ENCODE measurements at regions not wholly inside any gene's neighbourhood (a gene's known extent, or its start where the extent isn't known, plus 50 kb on each side); places are given as distances from the start of the nearest gene placed in this dataset.
"Not testable (repeated sequence)": the region's sequence is repeated elsewhere in the genome, so short reads cannot be mapped to it uniquely, and the experiment has no call there.

GRCh38 chr14:28301179-28301578 is 465.4 kb upstream of the FOXG1 start:
- ATAC-seq (ENCODE audit: insufficient number of reproducible peaks, low FRiP score, low read depth) (no peak), DNase-seq (ENCODE audit: low spot score) (no peak)
- no peak overlapping the region for H3K27ac ChIP-seq
- TF ChIP-seq CTCF (IDR thresholded peaks at IDR 0.05): no peak
- H3K4me1 ChIP-seq (ENCODE audit: control insufficient read depth in 1 of 2, low read depth in 2 of 2): no peaks in the 10 kb centered on the region
- H3K27me3 ChIP-seq (replicated peaks; ENCODE audit: insufficient read depth): no peaks in the 10 kb centered on the region
- H3K4me3 ChIP-seq: no peak overlapping the region
- no peaks in the 10 kb centered on the region for H3K9me3 ChIP-seq
- H3K36me3 ChIP-seq: no peaks in the 10 kb centered on the region

- H3K27ac ChIP-seq: no peak overlapping the region
- no peaks in the 10 kb centered on the region for H3K9me3 ChIP-seq
- no peaks in the 10 kb centered on the region for H3K27me3 ChIP-seq (replicated peaks; ENCODE audit: insufficient read depth)
- DNase-seq (ENCODE audit: low spot score) (no peak), ATAC-seq (ENCODE audit: insufficient number of reproducible peaks, low FRiP score, low read depth) (no peak)
- no peaks in the 10 kb centered on the region for H3K4me1 ChIP-seq (ENCODE audit: control insufficient read depth in 1 of 2, low read depth in 2 of 2)
- no peaks in the 10 kb centered on the region for H3K36me3 ChIP-seq
- TF ChIP-seq CTCF (IDR thresholded peaks at IDR 0.05): no peak
- H3K4me3 ChIP-seq: no peak overlapping the region
These were observed 463.3 kb upstream of the FOXG1 start for GRCh38 chr14:28303248-28303647.

- ATAC-seq (ENCODE audit: insufficient number of reproducible peaks, low FRiP score, low read depth) (no peak), DNase-seq (ENCODE audit: low spot score) (no peak)
- H3K27ac ChIP-seq: no peak overlapping the region
- no peaks in the 10 kb centered on the region for H3K36me3 ChIP-seq
- H3K27me3 ChIP-seq (replicated peaks; ENCODE audit: insufficient read depth): no peaks in the 10 kb centered on the region
- no peak for TF ChIP-seq CTCF (IDR thresholded peaks at IDR 0.05)
- H3K9me3 ChIP-seq: no peaks in the 10 kb centered on the region
- no peaks in the 10 kb centered on the region for H3K4me1 ChIP-seq (ENCODE audit: control insufficient read depth in 1 of 2, low read depth in 2 of 2)
- no peak overlapping the region for H3K4me3 ChIP-seq
These were observed 460.6 kb upstream of the FOXG1 start for GRCh38 chr14:28305938-28306337.

- Histone ChIP-seq H3K36me3 (no peaks in the 10 kb centered on the region), H3K27me3 (replicated peaks; ENCODE audit: insufficient read depth) (no peaks in the 10 kb centered on the region), H3K9me3 (no peaks in the 10 kb centered on the region), H3K4me1 (ENCODE audit: control insufficient read depth in 1 of 2, low read depth in 2 of 2) (no peaks in the 10 kb centered on the region), H3K4me3 (no peak overlapping the region), H3K27ac (no peak overlapping the region)
- DNase-seq (ENCODE audit: low spot score) (no peak), ATAC-seq (ENCODE audit: insufficient number of reproducible peaks, low FRiP score, low read depth) (no peak)
- no peak for TF ChIP-seq CTCF (IDR thresholded peaks at IDR 0.05)
These were observed 459.1 kb upstream of the FOXG1 start for GRCh38 chr14:28307506-28307905.

GRCh38 chr14:28308734-28309133 is 457.9 kb upstream of the FOXG1 start:
- no peaks in the 10 kb centered on the region for H3K4me1 ChIP-seq (ENCODE audit: control insufficient read depth in 1 of 2, low read depth in 2 of 2)
- no peak for TF ChIP-seq CTCF (IDR thresholded peaks at IDR 0.05)
- DNase-seq (ENCODE audit: low spot score): no peak
- no peak overlapping the region for H3K4me3 ChIP-seq
- H3K9me3 ChIP-seq: no peaks in the 10 kb centered on the region
- H3K27ac ChIP-seq: no peak overlapping the region
- H3K27me3 ChIP-seq (replicated peaks; ENCODE audit: insufficient read depth): no peaks in the 10 kb centered on the region
- ATAC-seq (ENCODE audit: insufficient number of reproducible peaks, low FRiP score, low read depth): no peak
- no peaks in the 10 kb centered on the region for H3K36me3 ChIP-seq

GRCh38 chr14:28317890-28318675 is 448.5 kb upstream of the FOXG1 start:
- ATAC-seq (ENCODE audit: insufficient number of reproducible peaks, low FRiP score, low read depth); H3K4me3 ChIP-seq; H3K4me1 ChIP-seq (ENCODE audit: control insufficient read depth in 1 of 2, low read depth in 2 of 2); H3K36me3 ChIP-seq; DNase-seq (ENCODE audit: low spot score); H3K9me3 ChIP-seq; H3K27me3 ChIP-seq (replicated peaks; ENCODE audit: insufficient read depth); H3K27ac ChIP-seq: not testable (repeated sequence)
